ENCODE measurements at regions not wholly inside any gene's neighbourhood (a gene's known extent, or its start where the extent isn't known, plus 50 kb on each side); places are given as distances from the start of the nearest gene placed in this dataset.
A peak's percentile ranks its signal among the peaks of the same experiment; 100 is the strongest.

DNA sequence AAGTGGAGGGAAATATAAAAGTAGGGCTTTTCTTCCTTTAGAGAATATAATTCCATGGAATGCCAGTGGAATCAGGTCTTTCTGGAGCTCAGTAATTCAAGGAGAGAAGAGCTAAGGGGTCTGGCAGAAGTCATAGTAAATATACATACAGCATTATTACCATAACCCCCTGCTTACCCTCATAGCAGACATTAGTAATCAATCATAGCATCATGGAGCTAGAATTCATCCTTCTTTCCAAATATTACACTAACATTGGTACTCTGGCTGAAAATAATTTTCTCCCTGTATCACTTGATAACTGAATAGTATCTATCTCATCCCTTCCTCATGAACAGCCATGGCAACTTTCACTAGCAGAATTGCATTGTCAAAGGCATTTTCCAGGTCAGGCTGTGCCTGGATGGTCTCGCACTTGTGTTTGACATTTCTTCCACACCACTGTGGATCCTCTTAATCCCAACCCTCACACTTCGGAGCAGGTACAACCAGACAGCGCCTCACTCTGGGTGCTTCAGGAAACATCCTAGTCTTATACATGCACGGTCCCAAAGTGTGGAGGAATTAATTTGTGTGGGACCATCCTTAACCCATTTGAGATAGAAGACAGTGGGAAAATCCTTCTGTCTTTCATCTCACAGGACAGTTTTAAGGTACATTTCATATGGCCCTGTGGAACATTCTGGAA lies 84.2 kb upstream of the SEC11C start:
- intact Hi-C loops (cut with DNase I), result loop anchor here (2.0 to 10.0 kb wide), 2 partner anchors 191 to 275 kb away; partner anchors contain the start of gene ZNF532
- ATAC-seq, result no peak
- DNase-seq (ENCODE audit: low spot score), result no peak

DNA sequence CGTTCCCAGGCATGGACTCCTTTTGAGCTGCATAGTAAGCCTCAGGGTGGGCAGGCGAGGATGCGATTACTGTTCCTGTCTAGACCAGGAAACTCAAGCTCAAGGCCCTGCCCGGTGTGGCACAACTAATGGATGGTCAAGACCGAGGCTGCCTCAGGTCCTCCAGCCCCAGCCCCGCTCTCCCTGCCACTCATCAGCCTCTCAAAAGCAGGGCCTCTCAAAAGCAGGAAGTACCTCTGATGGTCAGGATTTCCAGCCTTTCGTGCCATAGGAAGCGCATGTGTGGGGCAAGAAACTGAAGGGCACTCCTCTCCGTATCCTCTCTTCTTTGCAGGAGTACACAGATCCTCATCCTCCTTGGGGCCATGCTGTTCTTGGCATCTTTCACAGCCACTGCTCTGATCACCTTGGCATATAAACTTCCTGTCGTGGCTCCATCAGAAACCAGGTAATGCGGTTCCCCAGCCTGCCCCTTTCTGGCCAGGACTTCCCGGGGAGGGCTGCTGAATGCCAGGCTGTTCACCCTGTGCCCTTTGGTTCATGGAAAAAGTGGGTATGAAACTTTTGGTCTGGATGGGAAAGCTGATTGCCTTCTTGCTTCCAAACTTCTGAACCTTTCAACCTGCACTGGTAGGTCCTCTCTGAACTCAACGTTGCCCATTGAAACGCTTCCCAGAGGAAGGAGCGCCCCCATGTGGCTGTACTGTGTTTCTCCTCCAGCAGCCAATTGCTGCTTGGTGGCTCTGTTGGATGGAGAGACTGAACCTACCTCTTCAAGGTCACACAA lies 82.8 kb upstream of the SEC11C start:
- DNase-seq (ENCODE audit: low spot score) (peak; percentile 92), ATAC-seq (peak; percentile 75)
- intact Hi-C loops (cut with DNase I), result loop anchor here (2.0 to 10.0 kb wide), 2 partner anchors 192 to 276 kb away; partner anchors contain the start of gene ZNF532

DNA sequence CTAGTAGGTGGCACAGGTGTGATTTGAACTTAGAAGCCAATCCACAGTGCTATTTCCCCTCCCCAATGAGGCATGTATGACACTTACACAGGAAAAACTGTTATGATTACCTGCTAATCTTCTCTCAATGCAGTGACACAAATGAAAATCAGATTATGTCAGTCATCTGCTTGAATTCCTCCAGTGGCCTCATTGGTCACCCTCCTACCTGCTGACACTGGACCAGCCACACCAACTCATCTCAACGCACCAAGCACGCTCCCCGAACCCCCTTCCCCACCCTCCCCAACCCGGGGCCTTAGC lies 82.2 kb upstream of the SEC11C start:
- DNase-seq (ENCODE audit: low spot score), result no peak
- intact Hi-C loops (cut with DNase I), result loop anchor here (2.0 to 10.0 kb wide), 2 partner anchors 193 to 277 kb away; partner anchors contain the start of gene ZNF532
- no peak for ATAC-seq

DNA sequence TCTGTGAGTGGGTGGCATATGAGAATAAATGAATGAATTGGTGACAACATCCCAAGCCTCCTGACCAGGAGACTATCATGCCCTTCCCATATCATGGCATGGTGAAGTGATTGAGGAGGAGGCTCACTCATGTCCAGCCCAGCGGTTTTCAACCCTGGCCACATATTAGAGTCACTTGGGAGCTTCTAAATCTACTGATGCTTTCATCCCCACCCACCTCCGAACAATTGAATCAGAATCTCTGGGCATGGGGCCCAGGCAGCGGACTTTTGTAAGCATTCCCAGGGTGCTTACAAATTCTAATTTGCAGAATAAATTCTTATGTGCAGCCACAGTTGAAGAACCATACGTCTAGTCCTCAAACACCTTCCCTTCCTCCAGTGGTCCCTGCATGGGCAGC lies 81.7 kb upstream of the SEC11C start:
- intact Hi-C loops (cut with DNase I), result loop anchor here (2.0 to 10.0 kb wide), 2 partner anchors 193 to 277 kb away; partner anchors contain the start of gene ZNF532
- no peak for DNase-seq (ENCODE audit: low spot score)
- no peak for ATAC-seq

DNA sequence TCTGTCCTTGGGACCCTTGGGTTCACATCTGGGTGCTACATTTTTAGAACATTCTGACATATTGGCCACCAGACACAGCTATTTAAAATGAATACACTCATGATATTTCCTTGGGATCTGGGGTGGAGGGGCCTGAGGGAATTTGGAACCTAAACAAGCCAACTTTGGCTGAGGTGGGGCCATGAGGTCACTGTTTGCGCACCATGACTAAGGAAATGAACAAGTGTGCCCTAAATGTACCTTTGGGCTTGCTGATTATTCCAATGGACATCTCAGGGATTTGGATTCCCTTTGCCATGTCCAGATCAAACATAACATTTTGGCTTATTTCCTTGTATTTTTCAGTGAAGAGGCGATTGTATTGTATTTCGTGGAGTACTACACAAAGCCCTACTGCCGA lies 80.5 kb upstream of the SEC11C start:
- ATAC-seq (no peak), DNase-seq (ENCODE audit: low spot score) (no peak)
- intact Hi-C loops (cut with DNase I), result loop anchor here (10.0 kb wide), 1 partner anchor 194 kb away; the partner anchor contains the start of gene ZNF532

DNA sequence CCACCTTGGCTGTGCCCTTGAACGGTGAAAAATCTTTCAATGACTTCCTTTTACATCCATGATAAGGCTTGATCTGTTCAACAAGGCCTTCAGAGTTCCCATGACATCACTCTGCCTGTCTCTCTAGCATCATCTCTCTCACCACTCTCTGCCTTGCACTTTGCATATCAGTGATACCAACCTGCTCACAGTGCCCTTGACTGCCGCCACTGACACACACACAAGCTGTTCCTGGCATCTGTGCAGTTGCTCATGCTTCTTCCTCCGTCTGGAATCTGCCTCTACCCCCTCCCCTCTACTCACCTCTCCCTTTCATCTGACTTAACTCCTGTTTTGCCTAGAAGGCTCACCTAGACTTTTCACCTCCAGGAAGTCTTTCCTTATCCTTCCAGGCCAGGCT lies 79.1 kb upstream of the SEC11C start:
- no peak for ATAC-seq
- intact Hi-C loops (cut with DNase I), result no loop called here
- no peak for DNase-seq (ENCODE audit: low spot score)

DNA sequence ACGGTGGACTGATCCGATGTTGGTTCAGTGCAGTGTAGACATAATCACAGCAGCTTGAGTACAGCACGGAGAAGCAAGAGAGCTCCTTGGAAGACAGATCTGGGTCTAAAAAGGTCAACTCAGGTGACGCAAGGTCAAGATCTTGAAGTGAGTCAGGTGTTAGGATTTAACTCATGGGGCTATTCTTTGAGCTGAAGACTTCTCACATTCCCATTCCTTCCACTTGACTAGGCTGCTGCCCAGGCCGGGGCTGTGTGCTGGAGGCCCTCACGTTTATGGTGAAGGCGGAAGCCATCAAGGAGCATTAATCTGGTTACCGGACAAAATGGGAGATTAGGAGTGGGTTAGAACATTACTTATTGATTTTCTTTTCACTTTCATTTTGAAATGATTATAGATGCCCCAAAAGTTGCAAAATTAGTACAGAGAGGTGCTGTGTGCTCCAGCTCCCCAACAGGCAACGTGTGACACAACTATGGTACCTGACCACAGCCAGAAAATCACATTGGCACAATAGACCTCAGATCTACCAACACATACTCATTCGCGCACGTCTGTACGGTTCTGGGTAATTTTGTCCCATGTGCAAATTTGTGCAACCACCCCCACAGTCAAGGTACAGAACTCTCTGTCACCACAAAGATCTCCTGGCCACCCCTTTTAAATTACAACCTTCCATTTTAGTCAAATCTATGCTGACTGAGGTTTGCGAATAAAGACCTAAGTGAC lies 77.6 kb upstream of the SEC11C start:
- intact Hi-C loops (cut with DNase I), result no loop called here
- no peak for ATAC-seq
- no peak for DNase-seq (ENCODE audit: low spot score)

DNA sequence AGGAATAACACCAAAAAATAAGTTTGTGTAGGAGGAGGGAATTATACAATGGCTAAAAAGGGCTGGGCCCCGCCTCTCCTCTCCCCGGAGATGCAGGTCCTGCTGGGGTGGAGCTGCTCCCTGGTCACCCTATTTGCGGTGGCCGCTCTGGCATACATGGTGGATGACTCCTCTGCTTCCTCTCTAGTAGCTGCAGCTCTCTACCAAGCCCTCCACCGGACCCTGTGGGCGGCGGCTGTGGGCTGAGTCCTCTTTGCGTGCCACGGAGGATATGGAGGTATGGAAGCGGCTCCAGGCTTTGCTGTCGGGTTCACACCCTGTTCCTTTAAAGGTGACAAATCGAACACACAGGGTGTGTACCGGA lies 77.1 kb upstream of the SEC11C start:
- DNase-seq (ENCODE audit: low spot score), result no peak
- ATAC-seq, result no peak
- intact Hi-C loops (cut with DNase I), result no loop called here

DNA sequence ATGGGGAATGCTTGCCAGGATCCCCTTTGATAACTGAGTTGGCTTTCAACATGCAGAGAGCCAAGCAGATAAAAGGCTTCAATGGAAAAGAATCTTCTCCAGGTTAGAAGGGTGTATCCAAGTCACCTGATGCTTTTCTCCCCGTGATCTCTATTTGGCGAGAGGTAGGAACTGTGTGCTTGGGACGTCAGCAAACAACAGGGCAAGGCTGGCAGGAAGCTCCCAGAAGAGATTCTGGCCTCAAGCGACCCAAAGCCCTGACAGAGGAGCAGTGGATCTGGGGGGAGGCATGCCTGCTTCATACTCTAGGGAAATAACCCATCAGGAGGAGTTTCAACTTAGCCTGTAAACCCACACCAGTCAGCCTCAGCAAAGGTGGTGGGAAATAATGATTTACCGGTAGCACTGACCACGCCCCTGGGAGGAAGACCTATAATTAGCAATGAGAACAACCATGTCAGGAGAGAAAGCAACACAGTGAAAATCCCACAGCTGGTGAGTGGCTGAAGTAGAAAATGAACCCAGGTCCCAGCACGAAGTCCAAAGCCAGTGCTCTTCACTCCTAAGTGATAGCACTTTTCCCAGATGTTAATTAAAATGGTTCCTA lies 76.3 kb upstream of the SEC11C start:
- intact Hi-C loops (cut with DNase I), result no loop called here
- ATAC-seq (no peak), DNase-seq (ENCODE audit: low spot score) (no peak)

DNA sequence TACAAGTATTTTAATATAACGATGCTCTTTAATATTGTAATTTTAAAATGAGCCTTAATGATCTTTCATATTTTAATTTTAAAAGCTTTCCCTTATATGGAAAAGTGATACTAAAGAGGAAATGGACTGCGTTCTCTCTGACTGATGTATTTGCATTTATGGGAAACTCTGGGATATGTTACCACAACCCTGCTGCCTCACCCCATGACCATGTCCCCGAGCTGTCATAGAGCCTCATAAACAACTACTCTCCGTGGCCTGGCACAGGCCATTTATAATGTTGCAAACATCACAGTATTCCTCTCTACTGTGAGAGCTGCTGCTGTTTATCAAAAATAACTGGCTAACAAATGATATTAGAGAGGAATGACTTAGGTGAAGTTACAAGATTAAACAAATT lies 75.8 kb upstream of the SEC11C start:
- ATAC-seq (no peak), DNase-seq (ENCODE audit: low spot score) (no peak)
- intact Hi-C loops (cut with DNase I), result no loop called here

DNA sequence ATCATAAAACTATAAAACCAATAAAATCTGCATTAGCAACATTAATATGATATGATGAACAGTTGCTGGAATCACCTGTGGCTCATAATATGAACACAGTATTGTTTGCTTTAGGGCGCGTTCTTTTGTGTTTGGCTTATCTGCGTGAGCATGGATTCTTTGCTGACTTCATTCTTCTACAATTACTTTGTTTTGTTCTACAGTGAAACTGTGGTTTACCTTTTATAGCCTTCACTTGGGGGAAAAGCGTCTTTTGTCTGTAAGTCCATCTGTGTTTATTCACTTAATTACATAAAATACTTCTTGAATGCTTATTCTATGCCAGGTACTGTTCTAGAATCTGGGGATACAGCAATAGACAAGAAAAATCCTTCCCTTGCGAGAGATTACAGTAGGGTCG lies 74.0 kb upstream of the SEC11C start:
- no peak for ATAC-seq
- intact Hi-C loops (cut with DNase I), result loop anchor here (5.0 kb wide), 1 partner anchor 288 kb away; no protein-coding TSS in a partner anchor
- no peak for DNase-seq (ENCODE audit: low spot score)

DNA sequence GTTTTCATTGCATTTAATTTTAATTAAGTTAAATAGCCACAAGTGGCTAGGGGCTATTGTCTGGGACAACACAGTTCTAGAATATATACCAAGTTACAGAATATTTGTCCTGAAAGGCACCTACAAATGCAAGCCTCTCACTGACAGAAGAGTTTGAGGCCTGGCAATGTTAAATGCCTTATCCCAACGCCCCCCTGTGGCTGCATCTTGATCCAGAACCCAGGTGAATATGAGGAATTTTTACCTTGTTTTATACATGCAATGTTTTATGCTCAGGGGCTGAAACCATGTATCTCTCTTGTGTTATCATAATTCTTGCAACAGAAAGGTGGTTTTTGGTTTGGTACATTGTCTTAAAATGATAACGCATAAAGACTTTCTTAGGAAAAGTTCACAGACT lies 71.8 kb upstream of the SEC11C start:
- no peak for ATAC-seq
- no peak for DNase-seq (ENCODE audit: low spot score)
- intact Hi-C loops (cut with DNase I), result loop anchor here (5.0 kb wide), 1 partner anchor 291 kb away; no protein-coding TSS in a partner anchor

DNA sequence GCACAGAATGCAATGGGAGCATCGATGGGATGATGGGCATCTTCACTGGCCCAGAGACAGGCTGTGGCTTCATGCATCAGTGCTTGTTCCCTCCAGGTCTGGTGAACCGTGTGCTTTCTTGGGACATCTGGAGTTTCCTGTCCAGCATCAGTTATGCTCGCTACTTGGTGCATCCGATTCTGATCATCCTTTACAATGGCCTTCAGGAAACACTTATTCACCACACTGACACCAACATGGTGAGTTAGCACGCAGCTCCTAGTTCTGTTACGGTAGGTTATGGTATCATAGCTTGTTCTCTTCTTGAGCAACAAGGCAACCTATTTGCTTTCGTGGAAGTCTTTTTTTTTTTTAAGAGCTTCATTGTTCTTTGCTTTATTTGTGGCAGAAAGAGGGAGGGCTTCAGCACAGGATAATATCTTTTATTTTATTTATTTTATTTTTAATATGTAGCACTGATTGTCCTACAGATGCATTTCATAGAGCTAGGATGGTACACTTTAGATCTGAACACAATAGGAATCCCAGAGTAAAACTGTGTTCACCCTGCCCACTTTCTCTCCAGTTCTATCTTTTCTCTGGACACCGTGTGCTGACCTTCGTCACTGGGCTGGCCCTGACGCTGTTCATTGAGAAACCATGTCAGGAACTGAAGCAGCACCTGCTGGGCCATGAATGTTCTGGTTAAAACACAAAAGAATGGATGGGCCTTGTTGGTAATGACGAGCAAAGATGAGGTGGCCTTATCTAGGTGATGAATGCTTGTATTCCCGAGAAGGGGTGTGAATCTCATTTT lies 71.2 kb upstream of the SEC11C start:
- intact Hi-C loops (cut with DNase I), result loop anchor here (5.0 kb wide), 1 partner anchor 291 kb away; no protein-coding TSS in a partner anchor
- ATAC-seq, result no peak
- no peak for DNase-seq (ENCODE audit: low spot score)

DNA sequence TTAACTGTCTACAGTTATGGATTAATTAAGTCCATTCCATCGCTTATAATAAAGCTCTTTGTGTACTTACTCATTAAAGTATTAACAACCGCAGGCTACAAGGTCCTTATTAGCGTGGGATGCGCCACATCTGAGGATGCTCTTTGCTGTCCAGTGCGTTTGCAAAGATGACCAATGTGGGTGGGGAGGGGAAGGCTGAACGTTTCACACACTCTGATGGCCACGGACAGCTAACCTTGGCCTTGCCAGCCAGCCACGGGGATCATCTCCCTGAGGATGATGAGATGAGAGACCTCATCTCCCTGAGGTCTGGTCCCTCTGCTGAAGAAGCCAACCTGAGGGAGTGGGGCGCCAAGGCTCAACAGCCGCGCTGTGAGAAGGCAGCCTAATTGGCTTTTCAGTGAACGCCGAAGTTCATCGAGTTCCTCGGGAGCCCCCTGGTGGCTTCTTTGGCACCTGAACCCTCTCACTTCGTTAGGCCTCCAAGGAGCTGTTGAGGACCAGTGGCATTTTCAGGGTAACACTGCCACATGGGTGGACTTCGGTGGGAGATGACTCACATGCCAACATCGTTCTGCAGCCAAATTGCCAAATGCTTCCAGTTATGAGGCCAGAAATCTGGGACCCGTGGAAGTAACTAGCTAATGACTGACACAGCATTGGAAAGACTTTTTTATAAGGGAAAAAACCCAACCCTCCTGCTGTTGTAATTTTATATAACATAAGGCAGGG lies 69.3 kb upstream of the SEC11C start:
- peak; percentile 94 for DNase-seq (ENCODE audit: low spot score)
- intact Hi-C loops (cut with DNase I), result no loop called here
- peak; percentile 91 for ATAC-seq

DNA sequence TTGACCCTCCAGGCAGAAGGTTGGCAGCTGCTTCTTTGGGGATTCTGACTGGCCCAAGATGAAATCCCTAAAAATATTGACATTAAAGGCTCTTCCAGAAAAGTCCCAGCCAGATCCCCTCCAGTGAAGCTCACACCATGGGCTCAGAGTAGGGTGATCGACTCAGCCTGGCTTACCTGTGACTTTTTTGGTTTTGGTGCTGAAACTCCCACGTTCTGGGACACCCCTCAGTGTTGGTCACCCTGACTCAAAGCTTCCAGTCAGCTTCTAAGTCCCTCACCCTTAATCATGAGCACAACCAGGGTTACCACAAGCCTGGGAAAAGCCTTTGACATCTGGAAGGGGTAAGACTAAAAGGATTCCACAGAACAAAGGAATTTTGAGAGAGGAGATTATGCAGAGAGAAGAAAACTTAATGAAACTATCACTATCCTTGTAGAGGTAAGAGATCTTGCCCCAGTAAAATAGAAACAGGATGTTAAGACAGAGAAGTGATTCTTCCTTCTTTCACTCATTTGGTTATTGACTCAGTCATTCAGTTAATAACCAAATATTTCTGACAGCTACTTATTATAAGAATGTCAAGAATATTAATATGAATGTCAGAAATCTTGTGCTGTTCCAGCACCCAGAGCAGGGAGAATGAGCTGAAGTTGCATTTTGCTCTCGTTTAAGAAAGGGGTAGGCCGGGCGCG lies 66.8 kb upstream of the SEC11C start:
- ATAC-seq (no peak), DNase-seq (ENCODE audit: low spot score) (no peak)
- intact Hi-C loops (cut with DNase I), result no loop called here

DNA sequence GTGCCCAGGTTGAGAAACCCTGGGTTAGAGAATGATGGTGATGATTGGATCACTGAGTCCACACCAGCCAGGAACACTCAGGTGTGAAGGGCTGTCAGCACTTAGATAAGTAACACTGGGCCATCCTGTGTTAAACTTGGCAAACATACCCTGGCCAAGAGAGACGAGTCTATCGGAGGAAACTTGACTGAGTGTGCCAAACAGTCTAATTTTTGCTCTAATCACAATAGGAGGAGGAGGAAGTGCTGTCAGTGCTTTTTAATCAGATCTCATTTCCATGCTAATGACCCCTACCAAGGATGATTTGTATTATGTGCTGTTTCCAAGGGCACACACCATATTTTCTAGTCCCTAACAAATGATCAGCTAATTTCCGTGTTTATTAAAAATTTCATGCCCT lies 63.8 kb upstream of the SEC11C start:
- intact Hi-C loops (cut with DNase I), result no loop called here
- ATAC-seq, result no peak
- no peak for DNase-seq (ENCODE audit: low spot score)

DNA sequence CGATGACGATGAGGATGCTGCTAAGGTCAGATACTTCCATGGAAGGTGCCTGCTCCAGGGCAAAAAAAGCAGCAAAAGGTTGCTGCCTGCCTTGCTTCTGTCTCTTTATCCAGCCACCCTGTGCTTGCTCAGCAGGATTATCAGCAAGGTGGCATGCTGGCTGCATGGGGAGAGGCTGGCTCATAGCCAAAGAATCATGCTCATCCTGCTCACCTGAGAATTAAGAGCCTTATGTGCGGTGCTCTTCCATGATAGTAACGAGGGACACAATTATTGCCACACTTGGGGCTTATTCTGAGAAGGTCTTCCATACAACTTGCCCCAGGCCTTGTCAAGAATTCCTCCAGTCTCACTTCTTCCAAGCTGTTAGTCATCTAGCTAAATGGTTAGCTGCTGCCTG lies 60.4 kb upstream of the SEC11C start:
- intact Hi-C loops (cut with DNase I), result no loop called here
- no peak for ATAC-seq
- DNase-seq (ENCODE audit: low spot score), result no peak
